SHP77 (cell line): ENCODE measurements at regions not wholly inside any gene's neighbourhood (a gene's known extent, or its start where the extent isn't known, plus 50 kb on each side); places are given as distances from the start of the nearest gene placed in this dataset.
"Not testable (repeated sequence)": the region's sequence is repeated elsewhere in the genome, so short reads cannot be mapped to it uniquely, and the experiment has no call there.

Source experiments
- DNase-seq, 2 experiments: peaks; one replicate each; lab custom pipeline; 2025; lab: John Stamatoyannopoulos, UW

GRCh38 chr10:9910446-9910845 is 1107.2 kb upstream of the CELF2 start:
- DNase-seq: no peak

GRCh38 chr10:9911488-9911887 is 1106.2 kb upstream of the CELF2 start:
- no peak for DNase-seq

GRCh38 chr10:9913876-9914514 is 1103.7 kb upstream of the CELF2 start:
- no peak for DNase-seq

- no peak for DNase-seq
Measured at GRCh38 chr10:9921544-9921943, 1096.1 kb upstream of the CELF2 start.

GRCh38 chr10:9922126-9922870 is 1095.4 kb upstream of the CELF2 start:
- no peak for DNase-seq

- DNase-seq: no peak
Measured at GRCh38 chr10:9926003-9926402, 1091.7 kb upstream of the CELF2 start.

- no peak for DNase-seq
Measured at GRCh38 chr10:9926881-9927280, 1090.8 kb upstream of the CELF2 start.

- DNase-seq: no peak
Measured at GRCh38 chr10:9939716-9940115, 1078.0 kb upstream of the CELF2 start.

GRCh38 chr10:9944690-9945089 is 1073.0 kb upstream of the CELF2 start:
- DNase-seq: no peak

- DNase-seq: no peak
Measured at GRCh38 chr10:9950070-9950469, 1067.6 kb upstream of the CELF2 start.

- DNase-seq: no peak
Measured at GRCh38 chr10:9951481-9952257, 1066.0 kb upstream of the CELF2 start.

GRCh38 chr10:9957351-9957750 is 1060.3 kb upstream of the CELF2 start:
- DNase-seq: no peak

GRCh38 chr10:9957876-9958275 is 1059.8 kb upstream of the CELF2 start:
- DNase-seq: not testable (repeated sequence)

- no peak for DNase-seq
Measured at GRCh38 chr10:9965341-9965740, 1052.3 kb upstream of the CELF2 start.

GRCh38 chr10:9986786-9987185 is 1030.9 kb upstream of the CELF2 start:
- DNase-seq: no peak

GRCh38 chr10:9987197-9987596 is 1030.5 kb upstream of the CELF2 start:
- no peak for DNase-seq

- DNase-seq: no peak
Measured at GRCh38 chr10:9992661-9993060, 1025.0 kb upstream of the CELF2 start.

GRCh38 chr10:9994131-9994530 is 1023.5 kb upstream of the CELF2 start:
- DNase-seq: no peak

GRCh38 chr10:9999627-10000026 is 1018.0 kb upstream of the CELF2 start:
- DNase-seq: no peak

- peak; percentile 69 to 83 for DNase-seq
Measured at GRCh38 chr10:10007957-10008356, 1009.7 kb upstream of the CELF2 start.

GRCh38 chr10:10010397-10010796 is 1007.3 kb upstream of the CELF2 start:
- DNase-seq: no peak

GRCh38 chr10:10014846-10015245 is 1002.8 kb upstream of the CELF2 start:
- no peak for DNase-seq

- no peak for DNase-seq
Measured at GRCh38 chr10:10017716-10018115, 1000.0 kb upstream of the CELF2 start.
